Fibroblast of pulmonary artery (primary cell): ENCODE measurements at regions not wholly inside any gene's neighbourhood (a gene's known extent, or its start where the extent isn't known, plus 50 kb on each side); places are given as distances from the start of the nearest gene placed in this dataset.

Experiments
- DNase-seq: peaks from one replicate; pipeline ENCODE4 v3.0.0-alpha.2; 2010; ENCODE audit warnings: low read depth
- H3K4me3 ChIP-seq: replicated peaks from 2 replicates; pipeline ENCODE4 v1.5.1; 2011; ENCODE audit warnings: low read depth, mild to moderate bottlenecking, control low read depth, low read length, moderate library complexity
- CTCF ChIP-seq: IDR thresholded peaks from 2 replicates; pipeline ENCODE4 v1.5.1; 2011; ENCODE audit warnings: mild to moderate bottlenecking, control low read depth, low read length, inconsistent platforms; ENCODE audit errors: missing control alignments

- no peak for TF ChIP-seq CTCF
- peak; percentile 75 for DNase-seq
- H3K4me3 ChIP-seq, result no peak overlapping the region
Observed at GRCh38 chr11:70788248-70789022, 390.1 kb downstream of the CTTN start.

- DNase-seq, result no peak
- no peak overlapping the region for H3K4me3 ChIP-seq
- no peak for TF ChIP-seq CTCF
Observed at GRCh38 chr11:70790671-70791300, 392.5 kb downstream of the CTTN start.

DNA sequence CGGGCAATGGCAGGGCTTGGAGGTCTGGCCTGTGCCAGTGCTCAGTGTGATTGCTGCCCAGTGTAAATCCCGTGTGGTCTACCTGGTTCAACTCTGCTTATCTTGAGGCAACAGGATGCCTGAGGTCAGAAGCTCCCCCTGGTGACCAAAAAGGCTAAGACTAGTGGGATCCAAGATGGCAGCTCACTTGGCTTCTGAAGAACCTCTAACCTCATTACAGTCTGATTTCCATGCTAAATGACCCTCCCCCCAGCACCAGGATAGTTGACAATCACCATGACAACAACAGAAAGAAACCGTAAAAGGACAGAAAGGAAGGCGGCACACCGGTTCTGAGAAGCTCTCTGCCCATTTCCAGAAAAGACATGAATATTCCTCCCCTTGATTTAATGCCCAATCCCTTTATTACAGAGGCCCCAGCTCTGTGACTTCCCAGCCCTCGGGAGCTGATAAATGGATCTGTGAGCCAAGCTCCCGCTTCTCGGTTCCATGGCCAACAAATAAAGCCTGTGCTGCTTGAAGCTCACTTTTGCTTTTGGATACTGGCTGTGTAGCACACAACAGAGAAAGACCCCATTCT lies 398.4 kb downstream of the CTTN start:
- no peak for DNase-seq
- no peak overlapping the region for H3K4me3 ChIP-seq
- TF ChIP-seq CTCF, result no peak

GRCh38 chr11:70798296-70798695 lies 400.0 kb downstream of the CTTN start:
- no peak for DNase-seq
- H3K4me3 ChIP-seq, result no peak overlapping the region
- TF ChIP-seq CTCF, result no peak

DNA sequence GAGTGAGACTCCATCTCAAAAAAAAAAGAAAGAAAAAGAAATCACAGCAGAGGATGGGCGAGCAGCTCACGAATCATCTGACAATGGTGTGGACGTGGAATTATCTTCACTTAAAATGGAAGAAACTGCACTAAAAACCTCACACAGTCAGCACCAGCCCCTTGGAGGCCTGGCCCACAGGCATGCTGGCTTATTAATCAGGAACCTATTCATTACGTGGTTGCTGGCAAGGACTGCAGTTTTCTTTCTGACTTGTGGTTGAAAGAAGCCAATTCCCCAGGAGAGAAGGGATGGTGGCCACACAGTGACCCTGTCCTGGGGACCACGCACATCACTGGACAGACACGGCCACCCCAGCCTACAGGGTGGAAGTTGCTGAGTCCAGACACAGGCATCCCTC lies 401.1 kb downstream of the CTTN start:
- H3K4me3 ChIP-seq, result no peak overlapping the region
- no peak for DNase-seq
- no peak for TF ChIP-seq CTCF

DNA sequence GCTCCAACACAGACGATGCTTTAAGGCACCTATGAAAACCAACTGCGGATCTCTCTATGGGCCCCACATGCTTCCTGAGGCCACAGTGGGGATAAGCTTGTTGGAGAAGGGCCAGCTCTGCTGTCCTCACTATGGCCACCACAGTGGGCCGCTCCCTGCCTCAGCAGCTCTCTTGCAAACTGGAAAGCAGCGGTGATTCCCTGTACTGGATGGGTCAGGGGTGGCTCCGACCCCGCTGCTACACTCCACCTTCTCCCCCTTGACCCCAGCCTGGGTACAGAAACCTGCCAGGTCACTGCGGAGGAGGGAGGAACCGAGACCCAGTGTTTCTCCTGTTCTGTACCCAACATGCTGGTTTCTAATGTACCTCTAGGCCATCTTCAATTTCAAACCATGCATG lies 403.9 kb downstream of the CTTN start:
- H3K4me3 ChIP-seq, result no peak overlapping the region
- TF ChIP-seq CTCF, result no peak
- DNase-seq, result no peak
